Stimulated activated CD8-positive, alpha-beta memory T cell treated with anti-CD3 and anti-CD28 coated beads, Interleukin-2, amount 100 ng/mL, for 48 hours (primary cell): ENCODE measurements at regions not wholly inside any gene's neighbourhood (a gene's known extent, or its start where the extent isn't known, plus 50 kb on each side); places are given as distances from the start of the nearest gene placed in this dataset.

Experiments used
- DNase-seq, 2 donors: peaks; one replicate each; pipeline ENCODE4 v3.0.0-alpha.2; 2020; ENCODE audit warnings: low read depth in 2 of 2

- DNase-seq = no peak
Measured at GRCh38 chr12:58190618-58191017, 249.3 kb downstream of the ATP23 start.

- no peak for DNase-seq
Measured at GRCh38 chr12:58196971-58197370, 255.6 kb downstream of the ATP23 start.

GRCh38 chr12:58202933-58203718 lies 261.8 kb downstream of the ATP23 start:
- no peak for DNase-seq

- DNase-seq = no peak
Measured at GRCh38 chr12:58204071-58204470, 262.7 kb downstream of the ATP23 start.

- no peak for DNase-seq
Measured at GRCh38 chr12:58206876-58207275, 265.5 kb downstream of the ATP23 start.

GRCh38 chr12:58211211-58211610 lies 269.8 kb downstream of the ATP23 start:
- DNase-seq = no peak

GRCh38 chr12:58217130-58217529 lies 275.8 kb downstream of the ATP23 start:
- DNase-seq = no peak

GRCh38 chr12:58224536-58225105 lies 283.3 kb downstream of the ATP23 start:
- DNase-seq = no peak

- no peak for DNase-seq
Measured at GRCh38 chr12:58225203-58225877, 284.0 kb downstream of the ATP23 start.

- no peak for DNase-seq
Measured at GRCh38 chr12:58233886-58234285, 292.5 kb downstream of the ATP23 start.

GRCh38 chr12:58238411-58238810 lies 297.0 kb downstream of the ATP23 start:
- DNase-seq = no peak

GRCh38 chr12:58241099-58241498 lies 299.7 kb downstream of the ATP23 start:
- no peak for DNase-seq

- DNase-seq = no peak
Measured at GRCh38 chr12:58242796-58243630, 301.6 kb downstream of the ATP23 start.

- DNase-seq = no peak
Measured at GRCh38 chr12:58247633-58248032, 306.3 kb downstream of the ATP23 start.

GRCh38 chr12:58248599-58248998 lies 307.2 kb downstream of the ATP23 start:
- DNase-seq = no peak

- no peak for DNase-seq
Measured at GRCh38 chr12:58249610-58250009, 308.2 kb downstream of the ATP23 start.

- no peak for DNase-seq
Measured at GRCh38 chr12:58250077-58250476, 308.7 kb downstream of the ATP23 start.

- no peak for DNase-seq
Measured at GRCh38 chr12:58252914-58253313, 311.5 kb downstream of the ATP23 start.

- no peak for DNase-seq
Measured at GRCh38 chr12:58253663-58254062, 312.3 kb downstream of the ATP23 start.

GRCh38 chr12:58254463-58255100 lies 313.2 kb downstream of the ATP23 start:
- no peak for DNase-seq

- no peak for DNase-seq
Measured at GRCh38 chr12:58262796-58263195, 321.4 kb downstream of the ATP23 start.

- DNase-seq = no peak
Measured at GRCh38 chr12:58263816-58264215, 322.4 kb downstream of the ATP23 start.
